ENCODE measurements at regions not wholly inside any gene's neighbourhood (a gene's known extent, or its start where the extent isn't known, plus 50 kb on each side); places are given as distances from the start of the nearest gene placed in this dataset.

- no peak for DNase-seq (ENCODE audit: insufficient read length, low spot score)
- no peak for FAIRE-seq
- no peak for TF ChIP-seq CTCF (IDR thresholded peaks at IDR 0.05; ENCODE audit: insufficient read depth, missing control alignments)
Observed at GRCh38 chr1:177820213-177820612, 149.6 kb downstream of the SEC16B start.

DNA sequence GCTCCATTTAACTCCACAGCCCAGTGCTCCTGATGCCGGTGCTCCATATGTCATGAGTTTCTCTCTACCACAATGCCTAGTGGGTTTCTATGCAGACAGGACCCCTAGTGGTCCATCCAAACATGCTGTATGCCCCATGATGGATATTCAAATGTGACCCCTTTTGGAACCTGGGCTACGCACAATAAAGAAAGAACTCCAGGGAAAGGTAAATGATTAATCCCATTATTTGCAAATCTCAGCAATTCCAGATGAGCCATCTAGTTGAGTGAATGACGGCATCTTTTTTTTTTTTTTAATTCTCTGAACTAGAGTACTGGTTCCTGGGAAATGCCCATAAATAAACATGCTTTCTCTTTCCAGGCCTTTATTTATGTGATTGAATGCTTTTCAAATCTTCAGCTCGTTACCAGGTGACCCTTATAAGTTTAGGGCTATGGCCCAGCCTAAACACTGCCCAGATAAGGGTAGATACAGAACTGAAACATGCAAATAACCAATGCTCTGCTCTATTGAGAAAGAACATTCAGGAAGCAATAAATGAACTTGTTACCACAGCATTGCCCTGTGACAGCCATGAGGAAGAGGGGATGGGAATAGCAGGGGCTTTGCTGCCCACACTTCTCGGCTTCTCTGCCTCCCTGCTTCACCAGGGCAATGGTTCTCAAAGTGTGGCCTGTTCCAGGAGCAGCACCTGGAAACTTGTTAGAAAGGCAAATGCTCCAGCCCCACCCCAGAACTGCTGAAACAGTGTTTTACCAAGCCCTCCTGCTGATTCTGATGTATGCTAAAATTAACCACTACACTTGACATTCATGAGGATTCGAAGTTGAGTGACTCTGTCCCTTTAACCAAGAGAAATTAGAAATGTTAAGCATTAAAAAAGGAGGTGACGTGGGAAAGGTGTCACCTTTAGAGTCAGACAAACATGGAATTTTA is 151.7 kb downstream of the SEC16B start:
- no peak for TF ChIP-seq CTCF (IDR thresholded peaks at IDR 0.05; ENCODE audit: insufficient read depth, missing control alignments)
- FAIRE-seq (no peak), DNase-seq (ENCODE audit: insufficient read length, low spot score) (no peak)

DNA sequence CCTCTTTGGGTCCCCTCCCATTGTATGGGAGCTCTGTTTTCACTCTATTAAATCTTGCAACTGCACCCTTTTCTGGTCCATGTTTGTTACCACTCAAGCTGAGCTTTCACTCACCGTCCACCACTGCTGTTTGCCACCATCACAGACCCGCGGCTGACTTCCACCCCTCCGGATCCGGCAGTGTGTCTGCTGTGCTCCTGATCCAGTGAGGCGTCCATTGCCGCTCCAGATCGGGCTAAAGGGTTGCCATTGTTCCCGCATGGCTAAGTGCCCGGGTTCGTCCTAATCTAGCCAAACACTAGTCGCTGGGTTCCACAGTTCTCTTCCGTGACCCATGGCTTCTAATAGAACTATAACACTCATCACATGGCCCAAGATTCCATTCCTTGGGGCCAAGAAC is 157.2 kb downstream of the SEC16B start:
- no peak for DNase-seq (ENCODE audit: insufficient read length, low spot score)
- TF ChIP-seq CTCF (IDR thresholded peaks at IDR 0.05; ENCODE audit: insufficient read depth, missing control alignments) = no peak
- no peak for FAIRE-seq

DNA sequence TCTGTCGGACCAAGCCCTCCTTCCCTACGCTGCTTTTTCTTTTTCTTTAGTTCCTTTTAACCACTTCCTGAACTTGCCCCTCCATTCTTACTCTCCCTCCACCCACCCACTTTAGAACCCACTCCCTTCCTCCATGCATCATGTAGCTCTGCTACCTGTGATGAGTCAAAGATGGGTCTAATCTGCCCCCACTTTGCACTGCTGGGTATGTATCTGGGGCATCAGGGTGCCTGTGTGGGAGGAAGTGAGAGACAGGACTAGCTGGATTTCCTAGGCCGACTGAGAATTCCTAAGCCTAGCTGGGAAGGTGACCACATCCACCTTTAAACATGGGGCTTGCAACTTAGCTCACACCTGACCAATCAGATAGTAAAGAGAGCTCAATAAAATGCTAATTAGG is 157.7 kb downstream of the SEC16B start:
- no peak for TF ChIP-seq CTCF (IDR thresholded peaks at IDR 0.05; ENCODE audit: insufficient read depth, missing control alignments)
- no peak for DNase-seq (ENCODE audit: insufficient read length, low spot score)
- no peak for FAIRE-seq

- no peak for TF ChIP-seq CTCF (IDR thresholded peaks at IDR 0.05; ENCODE audit: insufficient read depth, missing control alignments)
- FAIRE-seq = no peak
- no peak for DNase-seq (ENCODE audit: insufficient read length, low spot score)
Observed at GRCh38 chr1:177811429-177811828, 158.4 kb downstream of the SEC16B start.

DNA sequence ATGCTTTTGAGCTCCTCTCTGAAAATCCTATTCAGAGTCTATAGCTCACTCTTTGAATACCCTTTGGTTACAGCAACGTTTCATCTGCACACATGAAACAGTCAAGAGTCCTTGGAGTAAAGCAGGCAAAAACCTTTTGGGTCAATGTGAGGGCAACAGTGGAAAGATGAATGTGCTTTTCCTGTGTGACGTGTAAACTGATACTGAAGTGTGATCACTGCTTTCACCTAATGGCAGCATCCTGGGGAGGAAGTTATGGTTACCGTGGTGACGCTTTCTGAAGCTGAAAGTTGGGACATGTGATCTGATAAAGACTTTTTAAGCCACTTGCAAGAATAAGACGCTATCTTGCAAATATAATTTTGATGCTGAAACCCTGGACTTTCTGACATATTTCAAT is 160.0 kb downstream of the SEC16B start:
- TF ChIP-seq CTCF (IDR thresholded peaks at IDR 0.05; ENCODE audit: insufficient read depth, missing control alignments) = no peak
- DNase-seq (ENCODE audit: insufficient read length, low spot score) (no peak), FAIRE-seq (no peak)

GRCh38 chr1:177802304-177802703 is 167.6 kb downstream of the SEC16B start:
- DNase-seq (ENCODE audit: insufficient read length, low spot score) = no peak
- TF ChIP-seq CTCF (IDR thresholded peaks at IDR 0.05; ENCODE audit: insufficient read depth, missing control alignments) = no peak

More at GRCh38 chr1:177802304-177802703, 167.6 kb downstream of the SEC16B start:
- no peak for FAIRE-seq
